ENCODE measurements at regions not wholly inside any gene's neighbourhood (a gene's known extent, or its start where the extent isn't known, plus 50 kb on each side); places are given as distances from the start of the nearest gene placed in this dataset.

DNA sequence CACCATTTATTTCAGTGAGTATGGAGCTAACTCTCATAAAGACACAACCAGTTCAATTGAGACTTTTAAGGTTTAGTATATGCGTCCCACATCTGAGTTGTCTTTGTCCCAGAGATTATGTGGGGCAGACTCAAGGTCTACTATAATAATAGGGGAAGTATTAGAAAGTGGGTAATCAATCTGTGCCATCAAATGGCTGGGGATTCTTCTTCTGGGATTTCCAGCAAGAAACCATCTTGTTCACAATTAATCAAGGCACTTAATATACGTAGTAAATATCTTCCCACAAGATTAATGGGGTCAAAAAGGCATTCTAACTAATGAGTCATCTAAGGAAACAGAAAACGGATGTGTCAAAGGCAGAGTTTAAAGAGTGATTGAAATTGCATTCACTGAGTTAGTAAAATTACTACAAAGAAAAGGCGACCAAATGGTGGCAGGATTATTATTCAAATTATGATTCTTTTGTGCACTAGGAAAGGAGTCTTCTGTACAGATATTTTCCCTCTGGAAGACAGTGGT lies 179.8 kb upstream of the REG3G start:
- H3K4me2 ChIP-seq (ENCODE audit: extremely low read depth, insufficient read depth, low read length), result no peak overlapping the region
- no peaks in the 10 kb centered on the region for H3K27me3 ChIP-seq (ENCODE audit: control insufficient read depth, insufficient read depth, low read length)
- TF ChIP-seq, protein P1, sequence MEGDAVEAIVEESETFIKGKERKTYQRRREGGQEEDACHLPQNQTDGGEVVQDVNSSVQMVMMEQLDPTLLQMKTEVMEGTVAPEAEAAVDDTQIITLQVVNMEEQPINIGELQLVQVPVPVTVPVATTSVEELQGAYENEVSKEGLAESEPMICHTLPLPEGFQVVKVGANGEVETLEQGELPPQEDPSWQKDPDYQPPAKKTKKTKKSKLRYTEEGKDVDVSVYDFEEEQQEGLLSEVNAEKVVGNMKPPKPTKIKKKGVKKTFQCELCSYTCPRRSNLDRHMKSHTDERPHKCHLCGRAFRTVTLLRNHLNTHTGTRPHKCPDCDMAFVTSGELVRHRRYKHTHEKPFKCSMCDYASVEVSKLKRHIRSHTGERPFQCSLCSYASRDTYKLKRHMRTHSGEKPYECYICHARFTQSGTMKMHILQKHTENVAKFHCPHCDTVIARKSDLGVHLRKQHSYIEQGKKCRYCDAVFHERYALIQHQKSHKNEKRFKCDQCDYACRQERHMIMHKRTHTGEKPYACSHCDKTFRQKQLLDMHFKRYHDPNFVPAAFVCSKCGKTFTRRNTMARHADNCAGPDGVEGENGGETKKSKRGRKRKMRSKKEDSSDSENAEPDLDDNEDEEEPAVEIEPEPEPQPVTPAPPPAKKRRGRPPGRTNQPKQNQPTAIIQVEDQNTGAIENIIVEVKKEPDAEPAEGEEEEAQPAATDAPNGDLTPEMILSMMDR (conservative IDR thresholded peaks at IDR 0.05 in 1 of 2, IDR thresholded peaks at IDR 0.05 in 1 of 2; ENCODE audit: low read depth in 1 of 2, low read length in 2 of 2), result no peak
- TF ChIP-seq EZH2 (IDR thresholded peaks at IDR 0.05; ENCODE audit: low read length, missing control alignments), result no peak
- DNase-seq (ENCODE audit: low read depth in 2 of 2), result no peak
- H3K4me3 ChIP-seq (replicated peaks in 1 of 4; ENCODE audit: control extremely low read depth in 1 of 4, insufficient read depth in 1 of 4, low read depth in 3 of 4, low read length in 4 of 4), result no peak overlapping the region
- no peaks in the 10 kb centered on the region for H3K79me2 ChIP-seq (ENCODE audit: control insufficient read depth, insufficient read depth, low read length)
- no peaks in the 10 kb centered on the region for H3K9me3 ChIP-seq (ENCODE audit: control insufficient read depth, insufficient read depth, low read depth, low read length)
- H4K20me1 ChIP-seq (ENCODE audit: control insufficient read depth, extremely low read depth, insufficient read depth, low read length), result no peaks in the 10 kb centered on the region
- no peak overlapping the region for H3K9ac ChIP-seq (ENCODE audit: insufficient read depth, low read length)
- no peak overlapping the region for H3K27ac ChIP-seq (ENCODE audit: insufficient read depth, low read length)
- no peaks in the 10 kb centered on the region for H3K4me1 ChIP-seq (ENCODE audit: control insufficient read depth, extremely low read depth, insufficient read depth, low read length)
- H2AFZ ChIP-seq (ENCODE audit: low read length), result no peak overlapping the region
- no peaks in the 10 kb centered on the region for H3K36me3 ChIP-seq (ENCODE audit: control insufficient read depth, insufficient read depth, low read length)

DNA sequence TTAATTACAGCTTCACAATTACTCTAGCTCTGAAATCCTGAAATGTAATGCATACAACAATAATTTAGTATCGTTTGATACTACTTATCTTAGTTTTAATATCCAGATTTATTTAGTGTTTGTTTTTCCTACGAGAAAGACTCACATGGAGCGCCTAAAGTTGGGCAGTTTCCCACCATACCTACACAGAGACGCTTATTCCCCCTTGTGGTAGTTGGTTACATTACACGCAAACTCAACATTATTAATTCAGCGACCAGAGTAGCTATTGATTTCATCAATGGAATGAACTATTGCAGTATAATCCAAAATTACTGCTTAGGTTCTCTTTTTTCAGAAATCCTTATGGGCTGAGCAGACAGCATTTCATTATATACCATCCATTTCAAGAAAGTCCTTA lies 164.0 kb upstream of the REG3G start:
- Histone ChIP-seq H3K4me3 (replicated peaks in 1 of 4; ENCODE audit: control extremely low read depth in 1 of 4, insufficient read depth in 1 of 4, low read depth in 3 of 4, low read length in 4 of 4) (no peak overlapping the region), H3K36me3 (ENCODE audit: control insufficient read depth, insufficient read depth, low read length) (no peaks in the 10 kb centered on the region), H3K9me3 (ENCODE audit: control insufficient read depth, insufficient read depth, low read depth, low read length) (no peaks in the 10 kb centered on the region), H3K79me2 (ENCODE audit: control insufficient read depth, insufficient read depth, low read length) (no peaks in the 10 kb centered on the region), H3K9ac (ENCODE audit: insufficient read depth, low read length) (no peak overlapping the region), H3K4me1 (ENCODE audit: control insufficient read depth, extremely low read depth, insufficient read depth, low read length) (no peaks in the 10 kb centered on the region), H2AFZ (ENCODE audit: low read length) (no peak overlapping the region), H3K4me2 (ENCODE audit: extremely low read depth, insufficient read depth, low read length) (no peak overlapping the region), H3K27ac (ENCODE audit: insufficient read depth, low read length) (no peak overlapping the region), H3K27me3 (ENCODE audit: control insufficient read depth, insufficient read depth, low read length) (no peaks in the 10 kb centered on the region), H4K20me1 (ENCODE audit: control insufficient read depth, extremely low read depth, insufficient read depth, low read length) (no peaks in the 10 kb centered on the region)
- TF ChIP-seq, protein P1 (conservative IDR thresholded peaks at IDR 0.05 in 1 of 2, IDR thresholded peaks at IDR 0.05 in 1 of 2; ENCODE audit: low read depth in 1 of 2, low read length in 2 of 2), result no peak
- no peak for TF ChIP-seq EZH2 (IDR thresholded peaks at IDR 0.05; ENCODE audit: low read length, missing control alignments)
- no peak for DNase-seq (ENCODE audit: low read depth in 2 of 2)

DNA sequence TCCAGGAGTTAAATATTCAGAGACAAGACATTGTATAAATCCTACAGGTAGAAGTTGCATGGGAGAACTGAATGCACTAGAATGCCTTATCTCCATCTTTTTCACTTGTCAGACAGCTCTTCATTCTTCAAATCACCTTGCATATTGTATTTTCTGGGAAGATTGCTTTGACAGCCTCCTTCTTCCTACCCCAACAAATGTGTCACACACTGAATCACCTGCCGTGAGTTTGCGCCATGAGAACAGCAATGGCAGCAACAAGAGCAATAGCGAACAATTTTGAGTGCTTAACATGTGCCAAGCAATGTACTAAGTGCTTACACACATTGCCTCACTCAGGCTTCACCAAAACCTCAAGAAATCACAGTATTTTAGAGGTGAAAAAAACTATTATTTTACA lies 161.3 kb upstream of the REG3G start:
- H3K79me2 ChIP-seq (ENCODE audit: control insufficient read depth, insufficient read depth, low read length), result no peaks in the 10 kb centered on the region
- H2AFZ ChIP-seq (ENCODE audit: low read length), result no peak overlapping the region
- H3K9me3 ChIP-seq (ENCODE audit: control insufficient read depth, insufficient read depth, low read depth, low read length), result no peaks in the 10 kb centered on the region
- TF ChIP-seq EZH2 (IDR thresholded peaks at IDR 0.05; ENCODE audit: low read length, missing control alignments), result no peak
- TF ChIP-seq, protein P1 (conservative IDR thresholded peaks at IDR 0.05 in 1 of 2, IDR thresholded peaks at IDR 0.05 in 1 of 2; ENCODE audit: low read depth in 1 of 2, low read length in 2 of 2), result no peak
- no peak overlapping the region for H3K4me2 ChIP-seq (ENCODE audit: extremely low read depth, insufficient read depth, low read length)
- H3K36me3 ChIP-seq (ENCODE audit: control insufficient read depth, insufficient read depth, low read length), result no peaks in the 10 kb centered on the region
- DNase-seq (ENCODE audit: low read depth in 2 of 2), result no peak
- H3K9ac ChIP-seq (ENCODE audit: insufficient read depth, low read length), result no peak overlapping the region
- no peaks in the 10 kb centered on the region for H3K27me3 ChIP-seq (ENCODE audit: control insufficient read depth, insufficient read depth, low read length)
- no peaks in the 10 kb centered on the region for H4K20me1 ChIP-seq (ENCODE audit: control insufficient read depth, extremely low read depth, insufficient read depth, low read length)
- H3K4me1 ChIP-seq (ENCODE audit: control insufficient read depth, extremely low read depth, insufficient read depth, low read length), result no peaks in the 10 kb centered on the region
- H3K4me3 ChIP-seq (replicated peaks in 1 of 4; ENCODE audit: control extremely low read depth in 1 of 4, insufficient read depth in 1 of 4, low read depth in 3 of 4, low read length in 4 of 4), result no peak overlapping the region
- no peak overlapping the region for H3K27ac ChIP-seq (ENCODE audit: insufficient read depth, low read length)
